HCT116 (cell line): ENCODE measurements at regions not wholly inside any gene's neighbourhood (a gene's known extent, or its start where the extent isn't known, plus 50 kb on each side); places are given as distances from the start of the nearest gene placed in this dataset.
"Not testable (repeated sequence)": the region's sequence is repeated elsewhere in the genome, so short reads cannot be mapped to it uniquely, and the experiment has no call there.

Experiments
- ATAC-seq: fragments of 200-7000 bp; cut with Tn5 transposase; 2 replicates; pipeline ENCODE4 v1.9.1; 2020; ENCODE audit warnings: mild to moderate bottlenecking, moderate library complexity
- BruUV-seq: library from RNA; stranded (reverse); fragments of 400-500 nt; replicated peaks from 2 replicates; lab custom pipeline; 2021; lab: Mats Ljungman, UMichigan
- CTCF ChIA-PET: fragments of 300-600 bp; sonication (Branson Sonifier 250); formaldehyde crosslinking; loops from one replicate; lab custom pipeline; 2021; ENCODE audit warnings: antibody characterized with exemption; lab: Charles Lee
- POLR2A ChIA-PET: fragments of 300-600, 350-600 bp; sonication (Branson Sonifier 250); formaldehyde crosslinking; loops from one replicate; lab custom pipeline; 2021; ENCODE audit warnings: antibody characterized with exemption; lab: Charles Lee
- RAD21 ChIA-PET, 2 experiments: fragments of 300-600 bp; sonication (Branson Sonifier 250); formaldehyde crosslinking; loops; one replicate each; lab custom pipeline; 2023; ENCODE audit warnings: low total read pairs in 2 of 2; ENCODE audit not compliant: uncharacterized antibody in 2 of 2, unreplicated experiment in 2 of 2, low non-redundant PET in 1 of 2; lab: Charles Lee
- DNase-seq: peaks from one replicate; pipeline ENCODE4 v3.0.0-alpha.2; 2010; ENCODE audit warnings: low read depth, low spot score
- H2AFZ ChIP-seq: fragments of 200-600 bp; shearing (Covaris generic), sonication (generic); 2 replicates; pipeline ENCODE4 v1.6.1; 2017; ENCODE audit warnings: low read depth, mixed run types, mixed read lengths, antibody characterized with exemption, low read length; ENCODE audit not compliant: poor library complexity, severe bottlenecking
- H3K27ac ChIP-seq: 2 replicates; pipeline ENCODE4 v1.5.1; 2012; ENCODE audit warnings: low read depth, low read length
- H3K27me3 ChIP-seq: fragments of 200-600 bp; sonication (generic); 2 replicates; pipeline ENCODE4 v1.6.1; 2016; ENCODE audit warnings: mixed run types, low read length, mixed read lengths; ENCODE audit not compliant: insufficient read depth
- H3K36me3 ChIP-seq, 2 experiments: fragments of 200-500 bp in 1 of 2; fragments of 200-600 bp in 1 of 2; sonication (Bioruptor generic) in 1 of 2; sonication (generic) in 1 of 2; 2 replicates each; pipeline versions ENCODE4 v1.5.1 to v1.6.1; 2014 to 2016; ENCODE audit warnings: low read length in 2 of 2, inconsistent platforms in 1 of 2, mixed read lengths in 1 of 2, mixed run types in 1 of 2; ENCODE audit not compliant: insufficient read depth in 2 of 2, control insufficient read depth in 1 of 2
- H3K4me1 ChIP-seq, 2 experiments: fragments of 200-600 bp in 1 of 2; sonication (generic) in 1 of 2; 2 replicates each; pipeline versions ENCODE4 v1.5.1 to v1.6.1; 2012 to 2017; ENCODE audit warnings: low read length in 2 of 2, inconsistent platforms in 1 of 2, mild to moderate bottlenecking in 1 of 2, mixed read lengths in 1 of 2, mixed run types in 1 of 2, moderate library complexity in 1 of 2; ENCODE audit not compliant: insufficient read depth in 2 of 2, control insufficient read depth in 1 of 2
- H3K4me2 ChIP-seq: fragments of 200-600 bp; sonication (generic); 2 replicates; pipeline ENCODE4 v1.6.1; 2017; ENCODE audit warnings: mixed run types, low read length, mixed read lengths
- H3K4me3 ChIP-seq, 2 experiments: fragments of 200-600 bp in 1 of 2; sonication (generic) in 1 of 2; replicated peaks in 1 of 2; 2 replicates each; pipeline ENCODE4 v1.5.1; 2011 to 2016; ENCODE audit warnings: low read length in 2 of 2, control low read depth in 1 of 2, low read depth in 1 of 2, mild to moderate bottlenecking in 1 of 2, mixed read lengths in 1 of 2, mixed run types in 1 of 2
- H3K79me2 ChIP-seq: fragments of 200-600 bp; sonication (generic); 2 replicates; pipeline ENCODE4 v1.6.1; 2017; ENCODE audit warnings: mild to moderate bottlenecking, mixed run types, low read length, moderate library complexity, mixed read lengths; ENCODE audit not compliant: insufficient read depth
- H3K9ac ChIP-seq: fragments of 200-600 bp; sonication (generic); 2 replicates; pipeline ENCODE4 v1.6.1; 2016; ENCODE audit warnings: low read length, mixed read lengths
- H3K9me2 ChIP-seq: fragments of 200-600 bp; sonication (generic), shearing (Covaris generic); 2 replicates; pipeline ENCODE4 v1.6.1; 2017; ENCODE audit warnings: mixed run types, mild to moderate bottlenecking, moderate library complexity; ENCODE audit not compliant: insufficient read depth
- H3K9me3 ChIP-seq, 2 experiments: fragments of 200-500 bp in 1 of 2; fragments of 200-600 bp in 1 of 2; sonication (Bioruptor generic) in 1 of 2; sonication (generic) in 1 of 2; 2 replicates each; pipeline ENCODE4 v1.6.1; 2014 to 2017; ENCODE audit warnings: low read length in 2 of 2, mixed read lengths in 2 of 2, inconsistent platforms in 1 of 2, low read depth in 1 of 2, mild to moderate bottlenecking in 1 of 2, mixed run types in 1 of 2, moderate library complexity in 1 of 2; ENCODE audit not compliant: control insufficient read depth in 1 of 2, insufficient read depth in 1 of 2
- H4K20me1 ChIP-seq: fragments of 200-600 bp; sonication (generic), shearing (Covaris generic); 2 replicates; pipeline ENCODE4 v1.6.1; 2017; ENCODE audit warnings: mixed run types, mild to moderate bottlenecking, moderate library complexity; ENCODE audit not compliant: insufficient read depth
- EZH2 ChIP-seq: fragments of 200-600 bp; sonication (generic); IDR thresholded peaks from 2 replicates; pipeline ENCODE4 v1.6.1; 2017; ENCODE audit warnings: antibody characterized with exemption, mixed run types
- ZNF274 ChIP-seq: fragments of 200-500 bp; sonication (Bioruptor generic); IDR thresholded peaks from 2 replicates; pipeline ENCODE4 v1.6.1; 2014; ENCODE audit warnings: mild to moderate bottlenecking, low read depth, low read length, inconsistent platforms
- intact Hi-C: fragments of 100-400 bp; cut with micrococcal nuclease; formaldehyde crosslinking; loops from 2 replicates; pipeline ENCODE4 v1.10.0; 2022

DNA sequence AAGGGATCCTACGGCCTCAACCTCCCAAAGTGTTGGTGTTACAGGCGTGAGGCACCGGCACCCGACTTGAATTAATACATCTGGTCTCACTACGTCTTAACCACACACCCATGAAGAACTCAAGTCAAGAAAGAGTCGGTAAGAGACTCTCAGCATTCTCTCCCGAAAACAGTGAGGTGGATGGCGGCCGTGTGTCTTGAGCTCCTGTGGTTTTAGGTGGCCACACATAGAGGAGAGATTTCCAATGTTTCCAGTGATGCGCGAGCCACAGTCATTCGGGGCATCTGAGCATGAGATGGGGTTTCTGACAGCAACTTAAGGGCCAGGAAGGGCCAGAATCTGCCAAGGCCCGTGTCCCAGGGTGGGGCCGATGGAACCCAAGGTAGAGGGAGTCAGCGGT lies 766.4 kb upstream of the DEFB115 start:
- Histone ChIP-seq H4K20me1 (no peaks in the 10 kb centered on the region), H3K9me3 (no peaks in the 10 kb centered on the region), H3K27ac (no peak overlapping the region), H3K79me2 (no peaks in the 10 kb centered on the region), H3K4me2 (no peak overlapping the region), H3K9ac (no peak overlapping the region), H3K27me3 (no peaks in the 10 kb centered on the region), H3K4me3 (no peak overlapping the region), H3K4me1 (no peaks in the 10 kb centered on the region), H3K36me3 (no peaks in the 10 kb centered on the region), H3K9me2 (no peaks in the 10 kb centered on the region), H2AFZ (no peak overlapping the region)
- TF ChIP-seq ZNF274 (no peak), EZH2 (no peak)
- RAD21 ChIA-PET = no interaction called here
- intact Hi-C loops = no loop called here
- CTCF ChIA-PET = no interaction called here
- no TSS peak for BruUV-seq
- ATAC-seq = no peak
- no peak for DNase-seq
- POLR2A ChIA-PET = no interaction called here

DNA sequence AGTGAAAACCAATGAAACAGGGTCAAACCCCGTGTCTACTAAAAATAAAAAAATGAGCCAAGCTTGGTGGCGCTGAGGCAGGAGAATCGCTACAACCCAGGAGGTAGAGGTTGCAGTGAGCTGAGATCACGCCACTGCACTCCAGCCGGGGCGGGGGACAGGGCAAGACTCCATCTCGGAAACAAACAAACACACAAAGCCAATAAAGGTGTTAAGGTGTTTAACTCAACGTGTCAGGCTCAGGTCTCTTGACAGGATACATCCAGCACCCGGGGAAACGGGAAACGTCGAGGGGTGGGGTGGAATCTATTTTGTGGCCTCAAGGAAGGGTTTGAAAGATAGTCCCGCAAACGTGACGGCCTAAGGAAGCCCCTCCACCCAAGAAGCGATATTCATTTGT lies 760.8 kb upstream of the DEFB115 start:
- H3K79me2 ChIP-seq, H3K9me3 ChIP-seq, H3K9ac ChIP-seq, CTCF ChIA-PET, intact Hi-C loops, RAD21 ChIA-PET, H3K36me3 ChIP-seq, BruUV-seq, H3K4me3 ChIP-seq, H3K4me1 ChIP-seq, H3K4me2 ChIP-seq, H4K20me1 ChIP-seq, DNase-seq, ATAC-seq, H3K9me2 ChIP-seq, POLR2A ChIA-PET, H3K27ac ChIP-seq, H3K27me3 ChIP-seq, H2AFZ ChIP-seq: not testable (repeated sequence)

DNA sequence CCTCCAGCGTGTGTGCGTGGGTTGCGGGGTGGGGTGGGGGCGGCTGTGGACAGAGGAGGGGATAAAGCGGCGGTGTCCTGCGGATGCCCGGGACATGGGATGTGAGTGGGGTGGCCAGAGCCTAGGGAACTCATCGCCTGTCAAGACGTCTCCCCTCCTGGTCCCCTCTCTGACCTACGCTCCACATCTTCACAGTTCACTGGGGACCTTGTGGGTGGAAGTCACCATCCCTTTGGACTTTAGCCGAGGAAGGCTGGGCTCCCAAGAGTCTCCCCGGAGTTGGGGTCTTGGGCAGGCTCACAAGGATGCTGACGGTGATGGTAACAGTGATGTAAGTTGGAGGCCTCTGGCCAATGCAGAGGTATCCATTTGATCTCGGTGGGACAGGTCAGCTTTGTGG lies 760.3 kb upstream of the DEFB115 start:
- H3K27me3 ChIP-seq, H4K20me1 ChIP-seq, H3K4me1 ChIP-seq, H3K79me2 ChIP-seq, H3K36me3 ChIP-seq, H2AFZ ChIP-seq, H3K27ac ChIP-seq, CTCF ChIA-PET, H3K4me2 ChIP-seq, RAD21 ChIA-PET, DNase-seq, BruUV-seq, intact Hi-C loops, H3K4me3 ChIP-seq, H3K9ac ChIP-seq, ATAC-seq, H3K9me3 ChIP-seq, H3K9me2 ChIP-seq, POLR2A ChIA-PET: not testable (repeated sequence)
